SK-N-SH treated with all-trans-retinoic acid at 6 μM for 48 hours (cell line): ENCODE measurements at regions not wholly inside any gene's neighbourhood (a gene's known extent, or its start where the extent isn't known, plus 50 kb on each side); places are given as distances from the start of the nearest gene placed in this dataset.

ENCODE experiments used
- ATAC-seq: fragments of 200-7000 bp; cut with Tn5 transposase; 3 replicates; pipeline ENCODE4 v1.9.1; 2020; ENCODE audit warnings: mild to moderate bottlenecking, moderate library complexity
- BACH2 ChIP-seq: fragments of 250-450 bp; sonication (Bioruptor Pico); IDR thresholded peaks from 2 replicates; pipeline ENCODE4 v1.9.0; 2021; ENCODE audit warnings: mild to moderate bottlenecking, borderline replicate concordance
- CREB5 ChIP-seq: fragments of 250-450 bp; sonication (Bioruptor Pico); IDR thresholded peaks from 2 replicates; pipeline ENCODE4 v1.5.1; 2020; ENCODE audit warnings: low read depth, mild to moderate bottlenecking, moderate library complexity
- CSRNP3 ChIP-seq: fragments of 250-450 bp; sonication (Bioruptor Pico); IDR thresholded peaks from 2 replicates; pipeline ENCODE4 v1.5.1; 2021; ENCODE audit warnings: mild to moderate bottlenecking, moderate library complexity
- ESRRG ChIP-seq: fragments of 250-450 bp; sonication (Bioruptor Pico); IDR thresholded peaks from 2 replicates; pipeline ENCODE4 v1.6.1; 2021; ENCODE audit warnings: mild to moderate bottlenecking
- GLIS3 ChIP-seq: fragments of 250-450 bp; sonication (Bioruptor Pico); IDR thresholded peaks from 2 replicates; pipeline ENCODE4 v1.5.0; 2020; ENCODE audit warnings: mild to moderate bottlenecking, moderate library complexity
- ISL1 ChIP-seq: fragments of 250-450 bp; sonication (Bioruptor Pico); IDR thresholded peaks from 2 replicates; pipeline ENCODE4 v2.1.2; 2022; ENCODE audit warnings: mild to moderate bottlenecking, moderate library complexity
- OSR1 ChIP-seq: fragments of 250-450 bp; sonication (Bioruptor Pico); IDR thresholded peaks from 2 replicates; pipeline ENCODE4 v1.8.0; 2022; ENCODE audit warnings: moderate library complexity, mild to moderate bottlenecking, inconsistent platforms
- POU6F1 ChIP-seq: fragments of 250-450 bp; sonication (Bioruptor Pico); IDR thresholded peaks from 2 replicates; pipeline ENCODE4 v1.8.0; 2021; ENCODE audit warnings: low read depth, mild to moderate bottlenecking, moderate library complexity, borderline replicate concordance
- PPARA ChIP-seq: fragments of 250-450 bp; sonication (Bioruptor Pico); IDR thresholded peaks from 2 replicates; pipeline ENCODE4 v1.5.0; 2020; ENCODE audit warnings: mild to moderate bottlenecking, borderline replicate concordance
- RARB ChIP-seq: fragments of 250-450 bp; sonication (Bioruptor Pico); IDR thresholded peaks from 2 replicates; pipeline ENCODE4 v1.8.0; 2021; ENCODE audit warnings: mild to moderate bottlenecking, moderate library complexity
- SNAI2 ChIP-seq: fragments of 250-450 bp; sonication (Bioruptor Pico); IDR thresholded peaks from 2 replicates; pipeline ENCODE4 v1.5.0; 2020; ENCODE audit warnings: mild to moderate bottlenecking, moderate library complexity
- TCF4 ChIP-seq: fragments of 250-450 bp; sonication (Bioruptor Pico); IDR thresholded peaks from 2 replicates; pipeline ENCODE4 v1.8.0; 2021; ENCODE audit warnings: mild to moderate bottlenecking, moderate library complexity, borderline replicate concordance
- TOX ChIP-seq: fragments of 250-450 bp; sonication (Bioruptor Pico); IDR thresholded peaks from 2 replicates; pipeline ENCODE4 v1.8.0; 2021; ENCODE audit warnings: mild to moderate bottlenecking, moderate library complexity, borderline replicate concordance
- ZC3H10 ChIP-seq: fragments of 250-450 bp; sonication (Bioruptor Pico); IDR thresholded peaks from 2 replicates; pipeline ENCODE4 v1.5.1; 2021; ENCODE audit warnings: mild to moderate bottlenecking, moderate library complexity
- ZFP3 ChIP-seq: fragments of 250-450 bp; sonication (Bioruptor Pico); IDR thresholded peaks from 2 replicates; pipeline ENCODE4 v1.5.0; 2020; ENCODE audit warnings: mild to moderate bottlenecking, moderate library complexity
- ZFP30 ChIP-seq: fragments of 450-650 bp; formaldehyde crosslinking; IDR thresholded peaks from 2 replicates; pipeline ENCODE4 v1.5.0; 2022; ENCODE audit warnings: mild to moderate bottlenecking, moderate library complexity
- ZNF8 ChIP-seq: fragments of 450-650 bp; formaldehyde crosslinking; IDR thresholded peaks from 2 replicates; pipeline ENCODE4 v1.5.0; 2020; ENCODE audit warnings: mild to moderate bottlenecking, moderate library complexity

GRCh38 chr13:111490611-111491010 lies 170.2 kb downstream of the TEX29 start (continued):
- TF ChIP-seq POU6F1 (CRISPR knock-in tag), result no peak
- TF ChIP-seq CSRNP3 (CRISPR knock-in tag), result no peak

- TF ChIP-seq CREB5 (CRISPR knock-in tag), result no peak
- TF ChIP-seq ZNF8 (CRISPR knock-in tag), result no peak
- no peak for TF ChIP-seq SNAI2 (CRISPR knock-in tag)
- no peak for TF ChIP-seq GLIS3 (CRISPR knock-in tag)
- no peak for TF ChIP-seq POU6F1 (CRISPR knock-in tag)
- no peak for TF ChIP-seq TCF4
- TF ChIP-seq CSRNP3 (CRISPR knock-in tag), result no peak
- TF ChIP-seq ESRRG (CRISPR knock-in tag), result no peak
- TF ChIP-seq ZFP30 (CRISPR knock-in tag), result no peak
- TF ChIP-seq RARB, result no peak
- TF ChIP-seq, all 23 proteins: peak for 0
- no peak for ATAC-seq
Measured at GRCh38 chr13:111491021-111491420, 170.6 kb downstream of the TEX29 start.

- no peak for ATAC-seq
- TF ChIP-seq TCF4, result no peak
- TF ChIP-seq RARB, result no peak
- TF ChIP-seq CREB5 (CRISPR knock-in tag), result no peak
- no peak for TF ChIP-seq ZC3H10 (CRISPR knock-in tag)
- TF ChIP-seq ZFP3 (CRISPR knock-in tag), result no peak
- no peak for TF ChIP-seq TOX
- no peak for TF ChIP-seq PPARA (CRISPR knock-in tag)
- no peak for TF ChIP-seq OSR1 (CRISPR knock-in tag)
- no peak for TF ChIP-seq GLIS3 (CRISPR knock-in tag)
- TF ChIP-seq ZNF8 (CRISPR knock-in tag), result no peak
- TF ChIP-seq ISL1, result no peak
- TF ChIP-seq BACH2 (CRISPR knock-in tag), result no peak
- TF ChIP-seq CSRNP3 (CRISPR knock-in tag), result no peak
- TF ChIP-seq ZFP30 (CRISPR knock-in tag), result no peak
Measured at GRCh38 chr13:111491659-111492058, 171.2 kb downstream of the TEX29 start.
